ENCODE measurements at regions not wholly inside any gene's neighbourhood (a gene's known extent, or its start where the extent isn't known, plus 50 kb on each side); places are given as distances from the start of the nearest gene placed in this dataset.

GRCh38 chr3:124092811-124093210 lies 100.9 kb upstream of the ROPN1 start:
- DNase-seq (ENCODE audit: low spot score) = no peak

GRCh38 chr3:124094496-124094895 lies 102.6 kb upstream of the ROPN1 start:
- no peak for DNase-seq (ENCODE audit: low spot score)

- no peak for DNase-seq (ENCODE audit: low spot score)
Observed at GRCh38 chr3:124097362-124098131, 105.6 kb upstream of the ROPN1 start.

- DNase-seq (ENCODE audit: low spot score) = no peak
Observed at GRCh38 chr3:124101643-124102042, 109.7 kb upstream of the ROPN1 start.

GRCh38 chr3:124107104-124107890 lies 115.4 kb upstream of the ROPN1 start:
- DNase-seq (ENCODE audit: low spot score) = peak; percentile 66

GRCh38 chr3:124108446-124108845 lies 116.5 kb upstream of the ROPN1 start:
- no peak for DNase-seq (ENCODE audit: low spot score)

- no peak for DNase-seq (ENCODE audit: low spot score)
Observed at GRCh38 chr3:124113485-124113884, 121.6 kb upstream of the ROPN1 start.

- DNase-seq (ENCODE audit: low spot score) = no peak
Observed at GRCh38 chr3:124115279-124115678, 123.4 kb upstream of the ROPN1 start.

GRCh38 chr3:124115956-124116355 lies 124.0 kb upstream of the ROPN1 start:
- DNase-seq (ENCODE audit: low spot score) = peak; percentile 42

- no peak for DNase-seq (ENCODE audit: low spot score)
Observed at GRCh38 chr3:124116906-124117305, 125.0 kb upstream of the ROPN1 start.

- peak; percentile 77 for DNase-seq (ENCODE audit: low spot score)
Observed at GRCh38 chr3:124117486-124117885, 125.6 kb upstream of the ROPN1 start.

GRCh38 chr3:124118397-124118796 lies 126.5 kb upstream of the ROPN1 start:
- DNase-seq (ENCODE audit: low spot score) = no peak

GRCh38 chr3:124119056-124119716 lies 127.3 kb upstream of the ROPN1 start:
- DNase-seq (ENCODE audit: low spot score) = peak; percentile 85

GRCh38 chr3:124121379-124122312 lies 129.7 kb upstream of the ROPN1 start:
- no peak for DNase-seq (ENCODE audit: low spot score)

GRCh38 chr3:124125315-124125714 lies 133.4 kb upstream of the ROPN1 start:
- DNase-seq (ENCODE audit: low spot score) = no peak

- DNase-seq (ENCODE audit: low spot score) = no peak
Observed at GRCh38 chr3:124126436-124127023, 134.6 kb upstream of the ROPN1 start.

- DNase-seq (ENCODE audit: low spot score) = no peak
Observed at GRCh38 chr3:124131158-124131557, 139.2 kb upstream of the ROPN1 start.

- DNase-seq (ENCODE audit: low spot score) = peak; percentile 55
Observed at GRCh38 chr3:124131580-124131979, 139.7 kb upstream of the ROPN1 start.

- peak; percentile 43 for DNase-seq (ENCODE audit: low spot score)
Observed at GRCh38 chr3:124132813-124133212, 140.9 kb upstream of the ROPN1 start.

GRCh38 chr3:124133366-124133940 lies 141.5 kb upstream of the ROPN1 start:
- no peak for DNase-seq (ENCODE audit: low spot score)

GRCh38 chr3:124137216-124137615 lies 145.3 kb upstream of the ROPN1 start:
- DNase-seq (ENCODE audit: low spot score) = no peak
